GM19372 (cell line): ENCODE measurements at regions not wholly inside any gene's neighbourhood (a gene's known extent, or its start where the extent isn't known, plus 50 kb on each side); places are given as distances from the start of the nearest gene placed in this dataset.

ENCODE experiments used
- ATAC-seq: cut with Tn5 transposase; IDR thresholded peaks from one replicate; pipeline ENCODE4 v1.9.1; 2021; ENCODE audit warnings: mild to moderate bottlenecking, low read depth, moderate library complexity; ENCODE audit not compliant: unreplicated experiment

GRCh38 chr11:42255906-42256305, 796.5 kb upstream of the LRRC4C start:
- no peak for ATAC-seq

DNA sequence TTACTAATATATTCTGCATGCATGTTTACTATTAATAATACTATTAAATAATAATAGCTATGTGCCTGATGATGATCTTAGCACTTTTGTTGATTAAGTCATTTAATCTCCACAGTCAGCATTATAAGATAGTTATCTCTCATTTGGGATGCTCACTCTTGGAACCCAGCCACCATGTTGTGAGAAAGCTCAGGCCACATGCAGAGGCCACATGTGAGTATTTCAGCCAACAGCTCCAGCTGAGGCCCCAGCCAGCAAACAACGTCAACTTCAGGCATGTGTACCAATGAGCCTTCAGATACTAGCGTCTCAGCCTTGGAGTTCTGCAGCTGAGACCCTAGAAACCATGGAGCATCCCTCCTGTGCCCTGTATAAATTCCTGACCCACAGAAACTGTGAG, 798.1 kb upstream of the LRRC4C start:
- ATAC-seq, result no peak

DNA sequence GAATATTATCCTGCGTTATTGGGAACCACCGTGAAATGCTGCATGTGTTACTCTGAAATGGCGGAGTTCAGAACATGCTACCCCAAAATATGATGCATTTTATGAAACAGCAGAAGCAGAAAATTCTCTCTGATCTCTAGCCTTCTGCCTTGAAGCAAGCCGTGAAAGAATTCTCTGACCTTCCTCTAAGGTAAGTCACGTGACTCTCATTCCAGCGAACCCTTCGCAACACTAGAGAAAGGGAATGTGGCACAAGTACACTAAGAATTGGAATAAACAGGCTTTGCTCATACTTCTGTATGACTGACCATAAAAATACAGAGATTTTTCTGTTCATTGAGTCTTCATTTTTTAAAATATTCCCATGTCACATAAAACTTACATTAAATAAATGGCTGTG, 805.6 kb upstream of the LRRC4C start:
- ATAC-seq, result no peak

GRCh38 chr11:42271306-42271705, 811.9 kb upstream of the LRRC4C start:
- ATAC-seq, result no peak

GRCh38 chr11:42273977-42274376, 814.5 kb upstream of the LRRC4C start:
- no peak for ATAC-seq

DNA sequence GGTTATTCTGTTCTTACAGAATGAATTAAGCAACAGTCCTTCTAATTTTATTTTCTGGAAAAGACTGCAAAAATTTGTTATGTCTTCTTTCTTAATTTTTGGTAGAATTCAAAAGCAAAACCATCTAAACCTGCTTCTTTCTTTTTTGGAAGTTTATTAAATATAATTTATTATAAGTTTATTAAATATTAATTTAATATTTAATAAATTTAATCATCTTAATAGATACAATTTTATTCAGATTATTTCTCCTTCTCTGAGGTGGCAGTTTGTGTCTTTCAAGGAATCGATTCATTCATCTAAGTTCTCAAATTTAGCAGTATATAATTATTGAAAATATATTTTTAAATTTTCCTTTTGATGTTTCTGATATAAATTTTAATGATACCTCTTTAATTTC, 837.5 kb upstream of the LRRC4C start:
- no peak for ATAC-seq

GRCh38 chr11:42299780-42300179, 840.3 kb upstream of the LRRC4C start:
- no peak for ATAC-seq

DNA sequence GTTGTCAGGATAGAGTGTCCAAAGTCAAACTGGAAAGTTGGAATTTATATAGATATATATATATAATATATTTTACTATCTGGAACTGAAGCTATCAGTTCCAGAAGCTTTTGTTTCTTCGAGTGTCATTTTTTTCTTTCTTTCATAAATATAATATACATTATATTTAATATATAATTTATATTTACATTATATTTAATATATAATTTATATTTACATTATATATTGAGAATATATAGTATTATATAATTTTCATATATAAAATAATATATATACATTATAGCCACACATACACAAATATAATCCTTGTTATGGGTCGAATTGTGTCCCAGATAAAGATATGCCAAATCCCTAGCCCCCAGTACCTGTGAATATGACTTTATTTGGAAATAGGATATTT, 842.3 kb upstream of the LRRC4C start:
- no peak for ATAC-seq

DNA sequence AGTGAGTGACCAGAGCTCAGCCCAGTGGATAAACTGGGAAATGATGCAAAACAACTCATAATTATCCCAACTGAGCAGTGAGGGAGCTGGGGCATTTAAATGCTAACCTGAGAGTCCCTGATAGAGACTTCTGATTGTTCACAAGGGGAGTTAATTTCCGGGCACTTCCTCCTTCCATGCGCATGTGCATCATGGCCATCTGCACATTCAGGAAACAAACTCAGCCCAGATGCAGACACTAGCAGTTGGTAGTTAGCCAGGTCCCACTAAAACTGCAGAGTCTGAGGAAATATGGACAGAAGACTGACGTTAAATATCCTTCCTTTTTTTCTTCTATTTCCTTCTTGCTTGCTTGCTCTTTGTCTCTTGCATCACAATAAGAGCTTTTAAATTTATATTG, 852.1 kb upstream of the LRRC4C start:
- no peak for ATAC-seq

DNA sequence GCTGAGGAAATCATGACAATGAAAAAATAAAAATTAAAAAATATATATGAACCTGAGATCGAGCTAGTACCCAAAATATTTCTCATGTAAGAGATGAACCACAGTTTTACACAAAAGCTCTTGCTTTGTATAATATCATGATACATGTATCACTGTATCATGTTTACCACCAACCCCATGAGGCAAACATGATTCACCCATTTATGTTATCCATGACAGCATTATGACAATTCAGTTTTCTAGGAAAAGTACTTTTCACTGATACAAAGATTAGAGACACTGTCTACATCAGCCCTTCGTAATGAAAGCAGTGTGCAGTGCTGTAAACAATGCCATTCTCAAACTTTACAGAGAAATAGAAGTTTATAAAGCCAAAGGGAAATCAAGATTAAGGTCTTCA, 852.5 kb upstream of the LRRC4C start:
- ATAC-seq, result no peak

DNA sequence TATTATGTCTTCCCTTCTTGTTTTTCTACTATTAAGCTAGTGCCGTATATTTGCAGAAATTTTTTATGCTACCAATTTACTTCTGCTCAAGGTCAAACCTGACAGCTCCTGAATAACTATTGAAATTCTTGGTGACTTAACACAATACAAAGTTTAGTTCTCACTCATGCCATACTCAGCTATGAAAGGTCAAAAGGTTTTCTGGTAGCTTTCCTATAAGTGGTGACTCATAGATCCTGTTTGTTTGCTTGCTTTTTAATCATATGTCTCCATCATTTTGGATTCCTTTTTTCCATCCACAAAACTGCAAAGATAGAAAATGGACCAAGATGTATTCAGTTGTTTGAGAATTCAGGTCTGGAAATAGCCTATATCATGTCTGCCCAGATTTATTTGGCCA, 855.8 kb upstream of the LRRC4C start:
- ATAC-seq, result no peak

DNA sequence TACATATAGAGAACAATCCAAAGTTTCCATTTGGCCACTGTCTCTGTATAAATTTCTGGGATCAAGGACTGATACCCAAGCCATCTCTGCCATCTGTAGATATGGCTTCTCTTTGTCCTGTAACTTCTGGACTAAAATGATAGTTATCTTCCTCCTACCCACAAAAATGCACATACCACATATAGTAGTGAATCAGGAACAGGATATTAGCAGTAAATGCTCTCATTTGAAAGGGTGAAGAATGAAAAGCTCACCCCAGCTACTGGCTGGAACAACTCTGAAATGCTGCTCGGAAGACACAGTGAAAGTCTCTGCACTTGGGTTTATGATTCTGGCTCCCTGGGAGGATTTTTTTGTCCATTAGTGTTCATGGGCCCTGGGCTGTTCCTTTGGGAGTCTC, 856.4 kb upstream of the LRRC4C start:
- ATAC-seq, result no peak

DNA sequence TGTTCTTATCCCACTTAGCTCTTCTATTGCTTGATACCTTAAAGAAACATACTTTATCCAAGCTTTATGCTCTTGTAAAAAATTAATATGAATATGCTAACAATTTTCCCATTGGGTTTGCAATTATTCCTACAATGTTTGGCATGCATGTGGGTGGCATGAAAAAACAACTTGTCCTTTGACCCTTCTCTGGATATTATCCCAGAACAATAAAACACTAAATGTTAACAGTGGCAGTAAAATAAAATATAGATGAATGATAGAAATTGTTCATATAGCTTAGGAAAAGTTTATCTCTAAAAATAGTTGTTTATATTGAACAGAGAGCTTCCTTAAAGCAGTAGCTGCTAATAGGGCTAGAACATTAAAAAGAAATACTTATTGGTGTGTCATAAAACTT, 860.5 kb upstream of the LRRC4C start:
- ATAC-seq, result no peak

GRCh38 chr11:42329929-42330565, 870.6 kb upstream of the LRRC4C start:
- no peak for ATAC-seq

DNA sequence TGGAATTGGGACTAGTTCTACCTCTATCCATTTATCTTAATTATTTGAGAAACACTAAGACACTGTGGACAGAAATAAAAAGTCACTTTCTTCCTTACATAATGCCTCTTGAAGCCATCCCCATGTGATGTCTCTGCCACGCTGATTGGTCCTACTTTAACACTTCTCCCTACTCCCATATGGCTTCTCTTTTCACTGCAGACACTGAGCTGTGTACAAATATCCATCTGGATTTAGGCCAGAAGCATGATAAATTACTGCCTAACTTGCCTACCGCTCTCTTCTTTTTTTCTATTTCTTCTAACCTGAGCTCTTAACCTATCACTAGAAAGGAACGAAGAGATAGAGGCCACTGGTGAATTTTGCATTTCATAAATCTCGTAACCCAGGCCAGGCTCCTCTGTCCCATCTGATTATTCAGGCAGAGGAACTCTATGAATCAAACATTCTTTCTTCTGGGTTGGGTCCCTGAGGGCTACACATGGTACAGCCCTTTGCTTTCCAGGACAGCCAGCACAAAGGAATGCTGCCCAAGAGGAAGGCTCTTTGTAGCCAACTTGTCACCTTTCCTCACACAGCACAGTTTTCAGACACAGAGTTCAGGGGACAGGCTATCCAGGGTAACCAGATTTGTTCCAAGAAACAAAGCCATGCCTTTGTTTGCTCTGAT, 878.5 kb upstream of the LRRC4C start:
- ATAC-seq, result no peak

DNA sequence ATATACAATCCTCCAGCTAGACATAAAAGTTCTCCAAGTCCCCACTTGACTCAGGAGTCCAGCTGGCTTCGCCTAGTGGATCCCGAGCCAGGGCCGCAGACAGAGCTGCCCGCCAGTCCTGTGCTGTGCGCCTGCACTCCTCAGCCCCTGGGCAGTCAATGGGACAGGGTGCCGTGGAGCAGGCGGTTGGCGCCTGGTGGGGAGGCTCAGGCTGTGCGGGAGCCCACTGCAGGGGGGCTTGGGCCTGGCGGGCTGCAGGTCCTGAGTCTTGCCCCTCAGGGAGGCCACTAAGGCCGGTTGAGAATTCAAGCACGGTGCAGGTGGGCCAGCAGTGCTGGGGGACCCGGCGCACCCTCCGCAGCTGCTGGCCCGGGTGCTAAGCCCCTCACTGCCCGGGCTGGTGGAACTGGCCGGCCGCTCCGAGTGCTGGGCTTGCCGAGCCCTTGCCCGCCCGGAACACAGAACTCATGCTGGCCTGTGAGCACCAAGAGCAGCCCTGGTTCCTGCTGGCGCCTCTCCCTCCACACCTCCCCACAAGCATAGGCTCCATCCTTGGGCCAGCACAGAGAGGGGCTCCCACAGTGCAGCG, 884.8 kb upstream of the LRRC4C start:
- no peak for ATAC-seq

GRCh38 chr11:42345933-42346332, 886.5 kb upstream of the LRRC4C start:
- no peak for ATAC-seq

- no peak for ATAC-seq
Measured at GRCh38 chr11:42363701-42364100, 904.2 kb upstream of the LRRC4C start.

DNA sequence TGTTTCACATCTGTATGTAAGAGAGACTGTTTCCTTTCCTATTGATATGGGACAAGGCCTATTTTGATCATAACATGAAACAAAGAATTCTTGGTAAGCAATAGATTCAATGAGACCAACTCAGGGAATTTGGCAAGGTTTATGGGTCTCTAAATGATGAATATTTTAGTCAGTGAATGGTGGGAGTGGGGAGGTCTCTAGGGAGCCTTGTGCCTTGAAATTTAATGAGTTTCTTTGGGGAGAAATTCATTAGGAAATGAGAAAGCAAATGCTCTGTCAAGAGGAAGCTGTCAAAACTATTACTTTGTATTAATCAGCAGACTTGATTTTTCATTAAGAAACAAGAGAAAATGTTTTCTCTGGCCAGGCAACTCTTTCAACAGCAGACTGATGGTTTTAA, 921.7 kb upstream of the API5 start:
- no peak for ATAC-seq

GRCh38 chr11:42397483-42397882, 914.3 kb upstream of the API5 start:
- no peak for ATAC-seq

GRCh38 chr11:42407341-42407740, 904.5 kb upstream of the API5 start:
- ATAC-seq, result no peak

DNA sequence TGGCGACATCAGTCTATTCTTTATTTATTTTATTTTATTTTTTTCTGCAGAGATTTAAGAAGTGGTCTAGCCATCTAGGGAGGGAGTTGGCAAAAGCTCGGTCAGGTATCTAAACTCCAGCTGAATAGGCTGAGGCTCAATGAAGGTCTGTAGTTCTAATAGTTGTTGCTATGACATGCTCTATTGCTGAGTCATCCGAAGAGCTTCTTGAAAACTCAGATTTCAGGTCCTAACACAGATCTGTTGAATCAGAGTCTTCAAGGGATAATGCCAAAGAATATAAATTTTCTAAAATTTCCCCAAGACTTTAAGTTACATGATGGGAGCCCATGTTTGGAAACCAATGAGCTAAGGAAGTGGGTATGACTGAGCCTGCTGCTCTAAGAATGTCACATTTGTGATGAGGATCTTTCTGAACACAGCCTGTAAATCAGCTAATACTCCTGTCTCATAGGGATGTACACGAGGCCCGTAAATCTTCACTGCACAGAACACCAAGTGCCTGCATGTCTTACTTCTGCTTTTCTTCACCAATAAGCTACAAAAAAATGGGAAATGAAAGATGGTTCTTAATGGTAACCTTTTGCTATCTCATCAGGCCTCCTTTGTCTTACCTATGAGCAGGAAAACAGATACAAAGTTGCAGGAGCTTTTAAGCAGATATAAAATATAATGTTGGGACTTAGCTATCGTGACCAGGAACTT, 901.4 kb upstream of the API5 start:
- ATAC-seq, result no peak
